Stimulated activated CD8-positive, alpha-beta memory T cell treated with anti-CD3 and anti-CD28 coated beads, Interleukin-7, amount 100 ng/mL, for 4 hours (primary cell): ENCODE measurements at regions not wholly inside any gene's neighbourhood (a gene's known extent, or its start where the extent isn't known, plus 50 kb on each side); places are given as distances from the start of the nearest gene placed in this dataset.
"Not testable (repeated sequence)": the region's sequence is repeated elsewhere in the genome, so short reads cannot be mapped to it uniquely, and the experiment has no call there.

Source experiments
- DNase-seq, 2 donors: peaks; one replicate each; pipeline ENCODE4 v3.0.0-alpha.2; 2020; ENCODE audit warnings: low read depth in 2 of 2

GRCh38 chr13:90331974-90332373 is 1015.5 kb upstream of the MIR17HG start:
- no peak for DNase-seq

- no peak for DNase-seq
Measured at GRCh38 chr13:90336507-90336906, 1011.0 kb upstream of the MIR17HG start.

- not testable (repeated sequence) for DNase-seq
Measured at GRCh38 chr13:90341348-90341747, 1006.1 kb upstream of the MIR17HG start.

GRCh38 chr13:90348477-90349136 is 998.9 kb upstream of the MIR17HG start:
- not testable (repeated sequence) for DNase-seq

GRCh38 chr13:90352763-90353162 is 994.7 kb upstream of the MIR17HG start:
- no peak for DNase-seq

GRCh38 chr13:90355162-90355751 is 992.2 kb upstream of the MIR17HG start:
- DNase-seq, result no peak

- DNase-seq, result no peak
Measured at GRCh38 chr13:90360785-90361184, 986.7 kb upstream of the MIR17HG start.

GRCh38 chr13:90362707-90363106 is 984.8 kb upstream of the MIR17HG start:
- DNase-seq, result no peak

- DNase-seq, result no peak
Measured at GRCh38 chr13:90365130-90365529, 982.4 kb upstream of the MIR17HG start.

GRCh38 chr13:90374168-90374567 is 973.3 kb upstream of the MIR17HG start:
- no peak for DNase-seq

GRCh38 chr13:90375851-90376250 is 971.6 kb upstream of the MIR17HG start:
- DNase-seq, result no peak

GRCh38 chr13:90382425-90382824 is 965.1 kb upstream of the MIR17HG start:
- DNase-seq, result no peak

GRCh38 chr13:90385781-90386489 is 961.6 kb upstream of the MIR17HG start:
- DNase-seq, result no peak

- DNase-seq, result no peak
Measured at GRCh38 chr13:90388887-90389452, 958.5 kb upstream of the MIR17HG start.

- no peak for DNase-seq
Measured at GRCh38 chr13:90389537-90389936, 958.0 kb upstream of the MIR17HG start.

- no peak for DNase-seq
Measured at GRCh38 chr13:90393408-90393807, 954.1 kb upstream of the MIR17HG start.

- DNase-seq, result no peak
Measured at GRCh38 chr13:90395348-90395747, 952.1 kb upstream of the MIR17HG start.

GRCh38 chr13:90395846-90396245 is 951.6 kb upstream of the MIR17HG start:
- no peak for DNase-seq

GRCh38 chr13:90396266-90396665 is 951.2 kb upstream of the MIR17HG start:
- no peak for DNase-seq

- DNase-seq, result no peak
Measured at GRCh38 chr13:90397503-90397902, 950.0 kb upstream of the MIR17HG start.

GRCh38 chr13:90400372-90400771 is 947.1 kb upstream of the MIR17HG start:
- DNase-seq, result no peak

- DNase-seq, result no peak
Measured at GRCh38 chr13:90401150-90401549, 946.3 kb upstream of the MIR17HG start.

- DNase-seq, result no peak
Measured at GRCh38 chr13:90402102-90402501, 945.4 kb upstream of the MIR17HG start.
